HFFc6 (cell line): ENCODE measurements at regions not wholly inside any gene's neighbourhood (a gene's known extent, or its start where the extent isn't known, plus 50 kb on each side); places are given as distances from the start of the nearest gene placed in this dataset.
"Not testable (repeated sequence)": the region's sequence is repeated elsewhere in the genome, so short reads cannot be mapped to it uniquely, and the experiment has no call there.

ENCODE experiments used
- DNase-seq: peaks from one replicate; pipeline ENCODE4 v3.0.0-alpha.2; 2018
- H3K27ac Mint-ChIP-seq: 2 replicates; pipeline ENCODE4 v1.8.0; 2020; ENCODE audit warnings: mild to moderate bottlenecking, mixed read lengths
- H3K27me3 Mint-ChIP-seq: 2 replicates; pipeline ENCODE4 v1.8.0; 2021; ENCODE audit warnings: mild to moderate bottlenecking, moderate library complexity, mixed read lengths; ENCODE audit not compliant: insufficient read depth
- H3K36me3 Mint-ChIP-seq: 2 replicates; pipeline ENCODE4 v1.8.0; 2021; ENCODE audit warnings: low read depth, mixed read lengths
- H3K4me1 Mint-ChIP-seq: 2 replicates; pipeline ENCODE4 v1.8.0; 2020; ENCODE audit warnings: low read depth, mixed read lengths
- H3K4me3 Mint-ChIP-seq: 2 replicates; pipeline ENCODE4 v1.8.0; 2020; ENCODE audit warnings: mild to moderate bottlenecking, moderate library complexity, mixed read lengths
- H3K9me3 Mint-ChIP-seq: 2 replicates; pipeline ENCODE4 v1.8.0; 2020; ENCODE audit warnings: mild to moderate bottlenecking, mixed read lengths
- TF ChIP-seq, protein P1 (sequence below): fragments of 200-600 bp; sonication (generic); IDR thresholded peaks from 2 replicates; pipeline ENCODE4 v1.5.0; 2021; ENCODE audit warnings: antibody characterized with exemption, mild to moderate bottlenecking

GRCh38 chrX:80929251-80929650, 119.6 kb upstream of the BRWD3 start:
- H3K27me3 Mint-ChIP-seq = no peaks in the 10 kb centered on the region
- H3K27ac Mint-ChIP-seq = no peak overlapping the region
- no peak for DNase-seq
- no peaks in the 10 kb centered on the region for H3K4me1 Mint-ChIP-seq
- no peak overlapping the region for H3K4me3 Mint-ChIP-seq
- no peaks in the 10 kb centered on the region for H3K36me3 Mint-ChIP-seq
- TF ChIP-seq, protein P1, sequence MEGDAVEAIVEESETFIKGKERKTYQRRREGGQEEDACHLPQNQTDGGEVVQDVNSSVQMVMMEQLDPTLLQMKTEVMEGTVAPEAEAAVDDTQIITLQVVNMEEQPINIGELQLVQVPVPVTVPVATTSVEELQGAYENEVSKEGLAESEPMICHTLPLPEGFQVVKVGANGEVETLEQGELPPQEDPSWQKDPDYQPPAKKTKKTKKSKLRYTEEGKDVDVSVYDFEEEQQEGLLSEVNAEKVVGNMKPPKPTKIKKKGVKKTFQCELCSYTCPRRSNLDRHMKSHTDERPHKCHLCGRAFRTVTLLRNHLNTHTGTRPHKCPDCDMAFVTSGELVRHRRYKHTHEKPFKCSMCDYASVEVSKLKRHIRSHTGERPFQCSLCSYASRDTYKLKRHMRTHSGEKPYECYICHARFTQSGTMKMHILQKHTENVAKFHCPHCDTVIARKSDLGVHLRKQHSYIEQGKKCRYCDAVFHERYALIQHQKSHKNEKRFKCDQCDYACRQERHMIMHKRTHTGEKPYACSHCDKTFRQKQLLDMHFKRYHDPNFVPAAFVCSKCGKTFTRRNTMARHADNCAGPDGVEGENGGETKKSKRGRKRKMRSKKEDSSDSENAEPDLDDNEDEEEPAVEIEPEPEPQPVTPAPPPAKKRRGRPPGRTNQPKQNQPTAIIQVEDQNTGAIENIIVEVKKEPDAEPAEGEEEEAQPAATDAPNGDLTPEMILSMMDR = no peak
- H3K9me3 Mint-ChIP-seq = peaks cover 5% of the 10 kb centered on the region

DNA sequence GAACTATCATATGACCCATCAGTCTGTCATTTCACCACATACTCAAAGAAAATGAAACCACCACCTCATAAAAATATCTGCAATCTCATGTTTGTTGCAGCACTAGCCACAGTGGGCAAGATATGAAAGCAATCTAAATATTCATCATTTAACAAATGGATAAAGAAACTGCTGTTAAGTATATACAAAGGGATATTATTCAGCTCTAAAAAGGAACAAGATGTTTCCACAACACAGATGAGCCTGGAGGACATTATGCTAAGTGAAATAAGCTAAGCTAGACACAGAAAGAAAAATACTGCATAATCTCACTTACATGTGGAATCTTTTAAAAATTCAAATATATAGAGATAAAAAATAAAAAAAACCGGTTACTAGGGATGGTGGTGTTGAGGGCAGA, 108.2 kb upstream of the BRWD3 start:
- Mint-ChIP-seq H3K9me3 (no peaks in the 10 kb centered on the region), H3K4me3 (no peak overlapping the region), H3K4me1 (no peaks in the 10 kb centered on the region), H3K27ac (no peak overlapping the region), H3K36me3 (no peaks in the 10 kb centered on the region), H3K27me3 (no peaks in the 10 kb centered on the region; the same call in 1 of the 2 replicates)
- TF ChIP-seq, protein P1 = no peak
- DNase-seq = no peak

- not testable (repeated sequence) for H3K4me3 Mint-ChIP-seq, H3K9me3 Mint-ChIP-seq, H3K4me1 Mint-ChIP-seq, H3K36me3 Mint-ChIP-seq, H3K27ac Mint-ChIP-seq, H3K27me3 Mint-ChIP-seq, DNase-seq
Observed at GRCh38 chrX:80912351-80912750, 102.7 kb upstream of the BRWD3 start.

- Mint-ChIP-seq H3K36me3 (no peaks in the 10 kb centered on the region), H3K27ac (peak overlapping the region; percentile 78), H3K4me3 (peak overlapping the region; percentile 62; the same call in 1 of the 2 replicates), H3K27me3 (no peaks in the 10 kb centered on the region; the same call in 1 of the 2 replicates), H3K4me1 (peaks cover 15% of the 10 kb centered on the region), H3K9me3 (no peaks in the 10 kb centered on the region)
- TF ChIP-seq, protein P1 = no peak
- DNase-seq = peak; percentile 41
Observed at GRCh38 chrX:80879916-80880315, 70.2 kb upstream of the BRWD3 start.

GRCh38 chrX:80879143-80879542, 69.5 kb upstream of the BRWD3 start:
- H3K27me3 Mint-ChIP-seq = no peaks in the 10 kb centered on the region; the same call in 1 of the 2 replicates
- no peak overlapping the region for H3K27ac Mint-ChIP-seq
- peaks cover 15% of the 10 kb centered on the region for H3K4me1 Mint-ChIP-seq
- H3K36me3 Mint-ChIP-seq = no peaks in the 10 kb centered on the region
- TF ChIP-seq, protein P1 = no peak
- H3K4me3 Mint-ChIP-seq = no peak overlapping the region
- DNase-seq = no peak
- H3K9me3 Mint-ChIP-seq = no peaks in the 10 kb centered on the region

DNA sequence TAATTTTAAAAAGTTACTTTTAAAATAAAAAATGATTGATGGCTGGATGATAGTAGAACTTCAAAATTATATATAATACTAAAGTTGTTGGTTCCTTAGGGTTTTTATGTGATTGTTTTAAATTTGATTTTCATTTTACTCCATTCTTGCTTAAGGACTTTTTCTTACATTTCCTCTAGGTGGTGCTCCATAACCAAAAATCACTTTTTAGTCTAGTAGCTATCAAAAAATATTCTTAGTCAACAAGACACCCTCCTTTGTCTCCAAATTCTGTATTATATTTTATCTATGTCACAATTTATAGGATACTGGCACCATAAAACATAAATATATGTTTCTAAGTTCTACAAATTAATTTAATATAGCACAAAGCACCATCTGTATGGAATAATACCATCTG, 67.2 kb upstream of the BRWD3 start:
- Mint-ChIP-seq H3K9me3 (no peaks in the 10 kb centered on the region), H3K27ac (no peak overlapping the region), H3K4me1 (peaks cover 15% of the 10 kb centered on the region), H3K4me3 (no peak overlapping the region), H3K27me3 (no peaks in the 10 kb centered on the region; the same call in 1 of the 2 replicates), H3K36me3 (no peaks in the 10 kb centered on the region)
- TF ChIP-seq, protein P1 = peak; percentile 72
- peak; percentile 16 for DNase-seq
